ENCODE measurements at regions not wholly inside any gene's neighbourhood (a gene's known extent, or its start where the extent isn't known, plus 50 kb on each side); places are given as distances from the start of the nearest gene placed in this dataset.

GRCh38 chr1:234870020-234870981 lies 258.3 kb downstream of the TOMM20 start:
- no peak for DNase-seq (ENCODE audit: low read depth in 4 of 4, low spot score in 3 of 4)

- no peak for DNase-seq (ENCODE audit: low read depth in 4 of 4, low spot score in 3 of 4)
Measured at GRCh38 chr1:234869182-234870019, 259.2 kb downstream of the TOMM20 start.

- no peak for DNase-seq (ENCODE audit: low read depth in 4 of 4, low spot score in 3 of 4)
Measured at GRCh38 chr1:234868296-234869147, 258.5 kb upstream of the IRF2BP2 start.

- no peak for DNase-seq (ENCODE audit: low read depth in 4 of 4, low spot score in 3 of 4)
Measured at GRCh38 chr1:234866007-234866866, 256.3 kb upstream of the IRF2BP2 start.

GRCh38 chr1:234865171-234866006 lies 255.4 kb upstream of the IRF2BP2 start:
- DNase-seq (ENCODE audit: low read depth in 4 of 4, low spot score in 3 of 4), result no peak

GRCh38 chr1:234864116-234864515 lies 254.1 kb upstream of the IRF2BP2 start:
- DNase-seq (ENCODE audit: low read depth in 4 of 4, low spot score in 3 of 4), result no peak

GRCh38 chr1:234863551-234863971 lies 253.6 kb upstream of the IRF2BP2 start:
- no peak for DNase-seq (ENCODE audit: low read depth in 4 of 4, low spot score in 3 of 4)

GRCh38 chr1:234862944-234863515 lies 253.1 kb upstream of the IRF2BP2 start:
- peak; percentile 68 to 86 (median 82) for DNase-seq (ENCODE audit: low read depth in 4 of 4, low spot score in 3 of 4)

- DNase-seq (ENCODE audit: low read depth in 4 of 4, low spot score in 3 of 4), result no peak
Measured at GRCh38 chr1:234862360-234862943, 252.5 kb upstream of the IRF2BP2 start.

GRCh38 chr1:234861761-234862160 lies 251.8 kb upstream of the IRF2BP2 start:
- DNase-seq (ENCODE audit: low read depth in 4 of 4, low spot score in 3 of 4), result no peak

- DNase-seq (ENCODE audit: low read depth in 4 of 4, low spot score in 3 of 4), result no peak
Measured at GRCh38 chr1:234861024-234861620, 251.1 kb upstream of the IRF2BP2 start.

GRCh38 chr1:234858722-234859121 lies 248.7 kb upstream of the IRF2BP2 start:
- no peak for DNase-seq (ENCODE audit: low read depth in 4 of 4, low spot score in 3 of 4)

- DNase-seq (ENCODE audit: low read depth in 4 of 4, low spot score in 3 of 4), result no peak
Measured at GRCh38 chr1:234856845-234857245, 246.9 kb upstream of the IRF2BP2 start.

GRCh38 chr1:234855851-234856250 lies 245.9 kb upstream of the IRF2BP2 start:
- DNase-seq (ENCODE audit: low read depth in 4 of 4, low spot score in 3 of 4), result no peak

- no peak for DNase-seq (ENCODE audit: low read depth in 4 of 4, low spot score in 3 of 4)
Measured at GRCh38 chr1:234854645-234855039, 244.7 kb upstream of the IRF2BP2 start.

- DNase-seq (ENCODE audit: low read depth in 4 of 4, low spot score in 3 of 4), result no peak
Measured at GRCh38 chr1:234853906-234854644, 244.1 kb upstream of the IRF2BP2 start.

- no peak for DNase-seq (ENCODE audit: low read depth in 4 of 4, low spot score in 3 of 4)
Measured at GRCh38 chr1:234852659-234853058, 242.7 kb upstream of the IRF2BP2 start.
